ENCODE measurements at regions not wholly inside any gene's neighbourhood (a gene's known extent, or its start where the extent isn't known, plus 50 kb on each side); places are given as distances from the start of the nearest gene placed in this dataset.

DNA sequence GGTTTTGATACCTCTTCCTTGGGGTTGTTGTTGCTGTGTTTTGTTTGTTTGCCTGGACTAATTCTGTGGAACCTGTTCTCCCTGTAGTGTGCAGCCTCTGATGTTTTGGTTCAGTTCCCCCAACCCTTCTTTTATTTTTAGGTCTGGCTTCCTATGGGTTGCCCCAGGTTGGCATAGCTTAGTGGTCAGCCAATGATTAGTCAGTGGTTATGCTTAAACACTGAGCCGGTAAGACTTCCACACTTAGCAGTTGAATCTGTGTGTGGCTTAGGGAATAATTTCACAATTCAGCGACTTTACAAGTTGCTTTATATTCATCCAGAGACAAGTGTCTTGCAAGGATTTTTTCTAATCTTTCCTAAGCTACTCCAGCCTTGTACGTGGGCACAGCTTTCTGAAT is 78.6 kb upstream of the CLPB start:
- peaks cover 39% of the 10 kb centered on the region for H3K9me3 Mint-ChIP-seq (ENCODE audit: unreplicated experiment)
- H3K27me3 ChIP-seq (replicated peaks; ENCODE audit: control insufficient read depth, insufficient read depth, low read length) = no peaks in the 10 kb centered on the region
- intact Hi-C loops (cut with micrococcal nuclease; ENCODE audit: unreplicated experiment) = no loop called here
- BruUV-seq (replicated peaks) = no TSS peak
- no peak overlapping the region for H3K27ac Mint-ChIP-seq (ENCODE audit: unreplicated experiment)
- H3K27me3 Mint-ChIP-seq (ENCODE audit: insufficient read depth, unreplicated experiment) = no peaks in the 10 kb centered on the region
- no peaks in the 10 kb centered on the region for H3K36me3 Mint-ChIP-seq (ENCODE audit: insufficient read depth, unreplicated experiment)
- H3K4me1 Mint-ChIP-seq (ENCODE audit: low read depth, unreplicated experiment) = no peaks in the 10 kb centered on the region
- DNase-seq = no peak
- H3K4me3 ChIP-seq (ENCODE audit: low read depth, low read length) = no peak overlapping the region
- CTCF ChIA-PET = no interaction called here
- no peaks in the 10 kb centered on the region for H3K4me1 ChIP-seq
- POLR2A ChIA-PET = no interaction called here
- H3K9me3 ChIP-seq = peaks cover 20% of the 10 kb centered on the region
- no peaks in the 10 kb centered on the region for H3K36me3 ChIP-seq (ENCODE audit: control insufficient read depth, insufficient read depth, low read length)
- TF ChIP-seq, protein P1, sequence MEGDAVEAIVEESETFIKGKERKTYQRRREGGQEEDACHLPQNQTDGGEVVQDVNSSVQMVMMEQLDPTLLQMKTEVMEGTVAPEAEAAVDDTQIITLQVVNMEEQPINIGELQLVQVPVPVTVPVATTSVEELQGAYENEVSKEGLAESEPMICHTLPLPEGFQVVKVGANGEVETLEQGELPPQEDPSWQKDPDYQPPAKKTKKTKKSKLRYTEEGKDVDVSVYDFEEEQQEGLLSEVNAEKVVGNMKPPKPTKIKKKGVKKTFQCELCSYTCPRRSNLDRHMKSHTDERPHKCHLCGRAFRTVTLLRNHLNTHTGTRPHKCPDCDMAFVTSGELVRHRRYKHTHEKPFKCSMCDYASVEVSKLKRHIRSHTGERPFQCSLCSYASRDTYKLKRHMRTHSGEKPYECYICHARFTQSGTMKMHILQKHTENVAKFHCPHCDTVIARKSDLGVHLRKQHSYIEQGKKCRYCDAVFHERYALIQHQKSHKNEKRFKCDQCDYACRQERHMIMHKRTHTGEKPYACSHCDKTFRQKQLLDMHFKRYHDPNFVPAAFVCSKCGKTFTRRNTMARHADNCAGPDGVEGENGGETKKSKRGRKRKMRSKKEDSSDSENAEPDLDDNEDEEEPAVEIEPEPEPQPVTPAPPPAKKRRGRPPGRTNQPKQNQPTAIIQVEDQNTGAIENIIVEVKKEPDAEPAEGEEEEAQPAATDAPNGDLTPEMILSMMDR (IDR thresholded peaks at IDR 0.05; ENCODE audit: insufficient read depth in 1 of 2, low read depth in 1 of 2, low read length in 1 of 2, severe bottlenecking in 1 of 2, unreplicated experiment in 1 of 2) = no peak
- no peak overlapping the region for H3K4me3 Mint-ChIP-seq (ENCODE audit: unreplicated experiment)

DNA sequence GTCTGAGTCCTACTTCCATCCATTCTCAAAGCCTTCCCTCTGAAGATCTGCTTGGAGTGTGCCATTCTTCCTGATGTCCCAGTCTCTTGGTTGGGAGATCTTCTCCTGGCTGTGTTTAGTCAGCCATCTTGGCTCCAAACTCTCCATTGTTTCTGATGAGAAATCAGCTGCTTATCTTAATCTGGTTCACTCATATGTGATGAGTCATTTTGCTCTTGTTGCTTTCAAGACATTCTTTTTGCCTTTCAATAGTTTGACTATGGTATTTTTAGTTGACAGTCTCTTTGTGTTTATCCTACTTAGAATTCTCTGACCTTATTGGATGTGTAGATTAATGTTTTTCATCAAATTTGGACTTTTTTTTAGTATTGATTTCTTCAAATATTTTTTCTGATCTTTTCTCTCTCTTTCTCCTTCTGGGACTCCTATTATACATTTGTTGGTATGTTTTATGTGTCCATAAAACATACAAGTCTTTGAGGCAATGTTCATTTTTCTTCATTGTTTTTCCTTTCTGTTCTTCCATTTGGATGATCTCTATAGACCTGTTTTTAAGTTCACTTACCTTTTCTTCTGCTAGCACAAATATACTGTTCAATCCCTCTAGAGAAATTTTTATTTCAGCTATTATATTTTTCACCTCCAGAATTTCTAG is 77.2 kb upstream of the CLPB start:
- Mint-ChIP-seq H3K4me1 (ENCODE audit: low read depth, unreplicated experiment) (peaks cover under 1% of the 10 kb centered on the region), H3K27ac (ENCODE audit: unreplicated experiment) (no peak overlapping the region), H3K9me3 (ENCODE audit: unreplicated experiment) (peaks cover 51% of the 10 kb centered on the region), H3K36me3 (ENCODE audit: insufficient read depth, unreplicated experiment) (no peaks in the 10 kb centered on the region), H3K27me3 (ENCODE audit: insufficient read depth, unreplicated experiment) (no peaks in the 10 kb centered on the region), H3K4me3 (ENCODE audit: unreplicated experiment) (no peak overlapping the region)
- peaks cover 25% of the 10 kb centered on the region for H3K9me3 ChIP-seq
- H3K27me3 ChIP-seq (replicated peaks; ENCODE audit: control insufficient read depth, insufficient read depth, low read length) = no peaks in the 10 kb centered on the region
- H3K4me1 ChIP-seq = no peaks in the 10 kb centered on the region
- intact Hi-C loops (cut with micrococcal nuclease; ENCODE audit: unreplicated experiment) = no loop called here
- POLR2A ChIA-PET = no interaction called here
- TF ChIP-seq, protein P1 (IDR thresholded peaks at IDR 0.05; ENCODE audit: insufficient read depth in 1 of 2, low read depth in 1 of 2, low read length in 1 of 2, severe bottlenecking in 1 of 2, unreplicated experiment in 1 of 2) = no peak
- no peak for DNase-seq
- BruUV-seq (replicated peaks) = no TSS peak
- no peak overlapping the region for H3K4me3 ChIP-seq (ENCODE audit: low read depth, low read length)
- CTCF ChIA-PET = interaction anchor here (0.7 kb wide), 1 partner anchor 113 kb away, joined by 4 read pairs; no protein-coding TSS in a partner anchor
- no peaks in the 10 kb centered on the region for H3K36me3 ChIP-seq (ENCODE audit: control insufficient read depth, insufficient read depth, low read length)

DNA sequence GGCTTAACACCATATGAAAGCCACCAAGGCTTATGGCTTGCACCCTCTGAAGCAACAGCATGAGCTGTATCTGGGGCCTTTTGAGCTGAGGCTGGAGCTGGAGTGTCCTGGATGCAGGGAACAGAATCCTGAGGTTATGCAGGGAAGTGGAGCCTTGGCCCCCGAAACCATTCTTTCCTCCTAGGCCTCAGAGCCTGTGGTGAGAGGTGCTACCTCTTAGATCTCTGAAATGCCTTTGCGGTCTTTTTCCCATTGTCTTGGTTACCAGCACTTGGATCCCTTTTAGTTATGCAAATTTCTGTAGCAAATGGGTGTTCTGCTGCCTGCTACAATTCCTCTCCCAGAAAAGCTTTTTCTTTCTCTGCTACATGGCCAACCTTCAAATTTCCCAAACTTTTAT is 72.7 kb upstream of the CLPB start:
- TF ChIP-seq, protein P1 (IDR thresholded peaks at IDR 0.05; ENCODE audit: insufficient read depth in 1 of 2, low read depth in 1 of 2, low read length in 1 of 2, severe bottlenecking in 1 of 2, unreplicated experiment in 1 of 2) = no peak
- BruUV-seq (replicated peaks) = no TSS peak
- H3K36me3 ChIP-seq (ENCODE audit: control insufficient read depth, insufficient read depth, low read length) = no peaks in the 10 kb centered on the region

More for the DNA sequence above, 72.7 kb upstream of the CLPB start:
- Histone ChIP-seq H3K27me3 (replicated peaks; ENCODE audit: control insufficient read depth, insufficient read depth, low read length) (no peaks in the 10 kb centered on the region), H3K4me3 (ENCODE audit: low read depth, low read length) (no peak overlapping the region), H3K4me1 (no peaks in the 10 kb centered on the region), H3K9me3 (peaks cover 30% of the 10 kb centered on the region)
- POLR2A ChIA-PET = no interaction called here
- no peaks in the 10 kb centered on the region for H3K36me3 Mint-ChIP-seq (ENCODE audit: insufficient read depth, unreplicated experiment)
- intact Hi-C loops (cut with micrococcal nuclease; ENCODE audit: unreplicated experiment) = no loop called here
- CTCF ChIA-PET = no interaction called here
- no peak overlapping the region for H3K4me3 Mint-ChIP-seq (ENCODE audit: unreplicated experiment)
- DNase-seq = no peak
- no peak overlapping the region for H3K27ac Mint-ChIP-seq (ENCODE audit: unreplicated experiment)
- H3K27me3 Mint-ChIP-seq (ENCODE audit: insufficient read depth, unreplicated experiment) = peaks cover 6% of the 10 kb centered on the region
- H3K4me1 Mint-ChIP-seq (ENCODE audit: low read depth, unreplicated experiment) = peaks cover 7% of the 10 kb centered on the region
- peaks cover 79% of the 10 kb centered on the region for H3K9me3 Mint-ChIP-seq (ENCODE audit: unreplicated experiment)

Measured in Caco-2 (cell line).